ES-I3 (cell line): ENCODE measurements at regions not wholly inside any gene's neighbourhood (a gene's known extent, or its start where the extent isn't known, plus 50 kb on each side); places are given as distances from the start of the nearest gene placed in this dataset.

Experiments
- H3K36me3 ChIP-seq: 2 replicates; pipeline ENCODE4 v1.6.1; 2013; ENCODE audit warnings: mild to moderate bottlenecking, low read length, control low read depth, moderate library complexity; ENCODE audit not compliant: insufficient read depth
- H3K4me1 ChIP-seq: 2 replicates; pipeline ENCODE4 v1.6.1; 2013; ENCODE audit warnings: mild to moderate bottlenecking, control low read depth, low read length; ENCODE audit not compliant: insufficient read depth
- H3K9ac ChIP-seq: 2 replicates; pipeline ENCODE4 v1.6.1; 2013; ENCODE audit warnings: low read depth, mild to moderate bottlenecking, low read length, moderate library complexity
- H3K9me3 ChIP-seq: 2 replicates; pipeline ENCODE4 v1.6.1; 2013; ENCODE audit warnings: mild to moderate bottlenecking, low read length, moderate library complexity; ENCODE audit not compliant: control insufficient read depth, insufficient read depth

DNA sequence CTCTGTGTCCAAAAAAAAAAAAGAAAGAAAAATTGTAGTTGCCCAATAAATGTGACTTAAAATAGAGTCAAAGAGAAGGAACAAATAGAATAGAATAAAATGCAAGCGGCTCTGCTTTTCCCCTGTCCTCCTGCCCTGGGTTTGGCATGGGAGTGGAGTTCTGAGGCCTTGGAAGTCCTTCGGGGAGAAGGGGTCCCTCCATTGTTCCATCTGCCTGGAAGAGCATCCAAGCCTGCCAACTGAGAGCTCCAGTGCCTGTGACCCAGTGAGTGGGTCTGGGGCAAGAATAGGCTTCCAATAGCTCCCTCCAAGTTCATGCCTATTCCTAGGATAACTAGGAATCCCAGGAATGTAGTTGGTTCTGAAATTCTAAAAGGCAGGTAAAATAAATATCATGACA, 321.4 kb downstream of the MYCN start:
- peaks cover 2% of the 10 kb centered on the region; the same call in 1 of the 2 replicates for H3K4me1 ChIP-seq
- no peaks in the 10 kb centered on the region for H3K36me3 ChIP-seq
- H3K9me3 ChIP-seq = no peaks in the 10 kb centered on the region
- no peak overlapping the region for H3K9ac ChIP-seq

DNA sequence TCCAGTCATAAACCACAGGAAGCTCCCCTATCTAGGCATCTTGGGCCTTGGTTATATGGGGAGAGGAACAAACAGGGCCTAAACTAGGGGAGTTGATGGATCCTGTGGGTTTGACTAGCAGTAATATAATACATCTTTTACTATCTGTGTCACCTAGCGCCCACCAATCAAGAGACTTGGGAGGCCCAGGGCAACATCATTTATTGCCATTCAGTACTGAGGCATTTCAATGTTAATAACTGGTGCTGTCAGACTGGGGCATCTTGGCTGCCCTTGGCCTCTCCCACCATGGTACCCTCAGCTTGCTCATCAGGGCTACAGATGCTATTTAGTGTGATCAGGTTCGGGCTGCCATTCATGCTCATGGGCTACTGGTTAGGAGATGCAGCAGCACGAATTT, 320.7 kb downstream of the MYCN start:
- H3K4me1 ChIP-seq = peaks cover 2% of the 10 kb centered on the region; the same call in 1 of the 2 replicates
- H3K9ac ChIP-seq = no peak overlapping the region
- no peaks in the 10 kb centered on the region for H3K9me3 ChIP-seq
- H3K36me3 ChIP-seq = no peaks in the 10 kb centered on the region

GRCh38 chr2:16260041-16260830, 319.9 kb downstream of the MYCN start:
- no peaks in the 10 kb centered on the region for H3K36me3 ChIP-seq
- no peak overlapping the region for H3K9ac ChIP-seq
- H3K9me3 ChIP-seq = no peaks in the 10 kb centered on the region
- peaks cover 2% of the 10 kb centered on the region; the same call in 1 of the 2 replicates for H3K4me1 ChIP-seq

DNA sequence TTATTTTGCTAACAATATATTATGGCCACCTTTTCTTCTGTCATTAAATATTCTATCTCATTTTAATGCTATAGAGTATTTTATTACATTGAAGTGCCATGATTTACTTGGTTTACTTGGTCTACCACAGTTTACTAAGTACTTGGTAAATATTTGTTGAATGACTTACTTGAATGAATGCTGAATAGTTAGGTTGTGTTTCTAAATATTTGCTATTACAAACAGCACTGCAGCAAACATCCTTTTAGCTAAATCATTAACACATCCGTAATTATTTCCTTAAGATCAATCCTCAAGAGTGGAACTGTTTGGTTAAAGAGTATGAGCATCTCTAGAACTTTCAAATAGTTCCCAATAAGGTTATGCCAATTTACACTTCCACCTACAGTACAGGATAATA, 318.7 kb downstream of the MYCN start:
- Histone ChIP-seq H3K9me3 (no peaks in the 10 kb centered on the region; the same call in 1 of the 2 replicates), H3K4me1 (peaks cover 2% of the 10 kb centered on the region; the same call in 1 of the 2 replicates), H3K9ac (no peak overlapping the region), H3K36me3 (no peaks in the 10 kb centered on the region)

DNA sequence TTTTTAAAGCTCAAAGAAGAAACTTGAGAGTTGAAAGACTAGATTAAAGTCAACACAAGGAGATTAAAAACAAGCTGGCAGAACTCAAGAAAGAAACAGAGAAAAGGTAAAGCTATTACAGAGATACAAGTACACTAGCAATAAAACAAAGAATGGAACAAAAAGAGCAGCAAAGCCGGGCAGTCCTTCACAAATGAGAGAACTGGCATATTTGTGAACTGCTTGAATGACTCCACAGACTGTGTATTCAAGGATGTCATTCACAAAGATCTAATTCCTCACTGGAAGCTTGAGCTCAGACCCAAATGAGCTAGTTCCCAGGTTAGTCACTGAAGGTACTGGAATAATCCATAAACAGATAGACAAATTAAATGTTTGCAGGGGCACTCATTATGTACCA, 318.0 kb downstream of the MYCN start:
- Histone ChIP-seq H3K4me1 (peaks cover 2% of the 10 kb centered on the region; the same call in 1 of the 2 replicates), H3K9me3 (no peaks in the 10 kb centered on the region; the same call in 1 of the 2 replicates), H3K36me3 (no peaks in the 10 kb centered on the region), H3K9ac (no peak overlapping the region)

- peaks cover 2% of the 10 kb centered on the region; the same call in 1 of the 2 replicates for H3K4me1 ChIP-seq
- no peaks in the 10 kb centered on the region; the same call in 1 of the 2 replicates for H3K9me3 ChIP-seq
- H3K9ac ChIP-seq = no peak overlapping the region
- H3K36me3 ChIP-seq = no peaks in the 10 kb centered on the region
Measured at GRCh38 chr2:16257322-16258028, 317.1 kb downstream of the MYCN start.

DNA sequence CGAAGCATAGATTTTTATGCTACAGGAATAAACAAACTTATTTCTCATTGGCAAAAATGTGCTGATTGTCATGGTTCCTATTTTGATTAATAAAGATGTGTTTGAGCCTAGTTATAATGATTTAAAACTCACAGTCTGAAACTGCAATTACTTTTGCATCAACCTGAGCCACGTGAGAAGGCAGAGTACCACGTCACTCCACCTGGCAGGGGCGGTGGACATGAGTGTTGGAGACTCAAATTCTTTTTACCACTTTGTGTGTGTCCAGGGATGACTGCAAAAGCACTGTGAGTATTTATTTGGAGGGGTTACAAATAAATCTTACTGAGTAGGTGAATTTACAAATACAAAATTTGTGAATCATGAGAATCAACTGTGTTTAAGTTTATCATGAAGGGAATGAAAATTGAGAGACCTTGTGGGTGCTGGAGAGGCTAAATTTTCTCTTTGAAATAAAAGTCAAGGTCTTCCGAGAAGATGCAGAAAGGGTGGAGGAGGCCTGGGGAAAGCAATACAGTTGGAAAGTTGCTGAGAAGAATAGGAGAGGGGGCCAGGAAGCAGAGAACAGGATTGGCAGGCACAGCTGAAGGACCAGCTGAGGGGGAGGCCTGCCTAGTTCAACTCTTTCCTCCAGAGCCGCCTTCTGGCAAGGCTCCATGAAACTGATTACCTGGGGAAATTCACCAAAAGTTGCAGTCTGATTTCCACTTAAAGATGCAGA, 316.4 kb downstream of the MYCN start:
- H3K9me3 ChIP-seq = no peaks in the 10 kb centered on the region; the same call in 1 of the 2 replicates
- no peaks in the 10 kb centered on the region for H3K4me1 ChIP-seq
- no peaks in the 10 kb centered on the region for H3K36me3 ChIP-seq
- H3K9ac ChIP-seq = no peak overlapping the region

- H3K4me1 ChIP-seq = no peaks in the 10 kb centered on the region
- H3K36me3 ChIP-seq = no peaks in the 10 kb centered on the region
- H3K9me3 ChIP-seq = no peaks in the 10 kb centered on the region; the same call in 1 of the 2 replicates
- H3K9ac ChIP-seq = no peak overlapping the region
Measured at GRCh38 chr2:16255120-16255519, 314.8 kb downstream of the MYCN start.

DNA sequence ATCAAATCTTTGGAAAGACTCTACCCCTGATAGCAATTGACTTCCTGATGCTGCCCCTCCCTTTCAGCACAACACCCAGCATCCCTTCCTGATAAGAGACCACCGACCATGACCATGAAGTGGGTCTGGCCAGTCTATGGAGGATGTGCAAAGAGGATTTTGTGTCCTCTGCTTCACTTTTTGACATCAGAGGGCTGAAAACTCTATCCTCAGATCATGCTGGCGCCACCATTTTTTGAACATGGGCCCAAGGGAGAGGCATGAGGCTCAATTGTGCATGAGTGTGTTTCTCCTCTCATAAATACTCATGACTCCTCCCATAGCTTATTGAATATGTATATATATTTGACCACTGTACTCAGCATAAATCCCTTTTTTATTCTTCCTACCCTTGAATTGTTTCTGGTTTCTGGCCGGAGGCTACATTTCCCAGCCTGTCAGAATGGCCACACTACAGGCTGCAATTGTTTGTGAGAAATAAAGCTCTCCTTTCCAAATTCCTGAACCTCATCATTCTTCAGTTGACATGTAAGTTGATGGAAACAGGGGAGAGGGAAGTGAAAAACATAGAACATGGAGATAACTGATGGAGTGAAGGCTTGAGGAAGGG, 314.1 kb downstream of the MYCN start:
- Histone ChIP-seq H3K4me1 (peaks cover 6% of the 10 kb centered on the region; the same call in 1 of the 2 replicates), H3K9ac (no peak overlapping the region)

DNA sequence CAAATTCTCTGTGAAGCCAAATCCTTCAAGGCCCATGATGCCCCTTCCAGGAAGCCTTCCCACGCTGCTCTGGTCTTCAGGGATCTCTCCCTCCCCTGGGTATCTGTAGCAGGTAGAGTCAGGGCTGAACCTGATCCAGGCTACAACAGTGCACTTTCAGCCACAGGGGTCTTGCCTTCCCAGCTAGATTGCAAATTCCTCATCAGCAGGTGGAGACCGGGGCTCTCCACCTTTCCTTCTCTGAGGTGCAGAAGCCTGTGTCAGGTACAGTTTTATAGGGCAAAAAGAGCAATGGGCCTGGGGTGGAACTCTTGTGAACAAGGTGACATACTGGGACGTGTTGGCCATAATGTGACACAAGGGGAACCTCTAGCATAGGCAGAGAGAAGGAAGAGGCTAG, 312.9 kb downstream of the MYCN start:
- Histone ChIP-seq H3K9ac (no peak overlapping the region), H3K4me1 (peaks cover 15% of the 10 kb centered on the region), H3K36me3 (no peaks in the 10 kb centered on the region), H3K9me3 (no peaks in the 10 kb centered on the region; the same call in 1 of the 2 replicates)

More for the DNA sequence above, 314.1 kb downstream of the MYCN start:
- H3K36me3 ChIP-seq = no peaks in the 10 kb centered on the region
- H3K9me3 ChIP-seq = no peaks in the 10 kb centered on the region; the same call in 1 of the 2 replicates

DNA sequence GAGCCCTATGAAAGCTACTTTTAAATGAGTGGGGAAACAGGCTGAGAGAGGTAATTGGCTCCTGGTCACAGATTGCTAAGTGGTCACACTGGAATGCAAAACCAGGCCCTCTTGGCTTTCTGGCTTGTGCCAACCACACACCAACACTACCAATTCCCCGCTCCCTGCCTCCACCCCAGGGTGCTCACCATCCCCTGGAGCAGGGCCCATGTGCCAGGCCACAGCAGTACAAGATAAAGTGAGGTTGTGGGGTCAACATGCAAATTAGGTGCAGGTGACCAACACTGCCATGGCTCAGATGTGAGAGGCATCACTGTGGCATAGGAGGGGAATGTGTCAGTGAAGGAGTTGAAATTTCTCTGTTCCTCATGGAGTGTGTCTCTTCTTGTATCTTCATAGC, 312.5 kb downstream of the MYCN start:
- Histone ChIP-seq H3K36me3 (no peaks in the 10 kb centered on the region), H3K9ac (no peak overlapping the region), H3K4me1 (peaks cover 15% of the 10 kb centered on the region), H3K9me3 (no peaks in the 10 kb centered on the region; the same call in 1 of the 2 replicates)

GRCh38 chr2:16252251-16252650, 311.9 kb downstream of the MYCN start:
- Histone ChIP-seq H3K9ac (no peak overlapping the region), H3K9me3 (no peaks in the 10 kb centered on the region; the same call in 1 of the 2 replicates), H3K4me1 (peaks cover 15% of the 10 kb centered on the region), H3K36me3 (no peaks in the 10 kb centered on the region)

- Histone ChIP-seq H3K9me3 (no peaks in the 10 kb centered on the region; the same call in 1 of the 2 replicates), H3K36me3 (no peaks in the 10 kb centered on the region), H3K9ac (no peak overlapping the region), H3K4me1 (peaks cover 15% of the 10 kb centered on the region)
Measured at GRCh38 chr2:16251511-16252225, 311.3 kb downstream of the MYCN start.
